Stimulated activated CD4-positive, alpha-beta T cell treated with anti-CD3 and anti-CD28 coated beads, Interleukin-4, amount 100 ng/mL, for 1 hour (primary cell): ENCODE measurements at regions not wholly inside any gene's neighbourhood (a gene's known extent, or its start where the extent isn't known, plus 50 kb on each side); places are given as distances from the start of the nearest gene placed in this dataset.

ENCODE experiments used
- DNase-seq: peaks from one replicate; pipeline ENCODE4 v3.0.0-alpha.2; 2020

- DNase-seq, result no peak
Measured at GRCh38 chr11:128326791-128327190, 260.6 kb downstream of the ETS1 start.

GRCh38 chr11:128324531-128325141 lies 262.7 kb downstream of the ETS1 start:
- DNase-seq, result peak; percentile 63

- no peak for DNase-seq
Measured at GRCh38 chr11:128324051-128324481, 263.3 kb downstream of the ETS1 start.

- DNase-seq, result no peak
Measured at GRCh38 chr11:128323381-128323780, 264.0 kb downstream of the ETS1 start.

- peak; percentile 61 for DNase-seq
Measured at GRCh38 chr11:128318856-128319474, 268.4 kb downstream of the ETS1 start.

- DNase-seq, result no peak
Measured at GRCh38 chr11:128316541-128317227, 270.7 kb downstream of the ETS1 start.

GRCh38 chr11:128315933-128316332 lies 271.4 kb downstream of the ETS1 start:
- no peak for DNase-seq

- no peak for DNase-seq
Measured at GRCh38 chr11:128313931-128314330, 273.4 kb downstream of the ETS1 start.

- no peak for DNase-seq
Measured at GRCh38 chr11:128311742-128312719, 275.3 kb downstream of the ETS1 start.

GRCh38 chr11:128310676-128311445 lies 276.5 kb downstream of the ETS1 start:
- no peak for DNase-seq

- no peak for DNase-seq
Measured at GRCh38 chr11:128310005-128310404, 277.4 kb downstream of the ETS1 start.

- no peak for DNase-seq
Measured at GRCh38 chr11:128308794-128309193, 278.6 kb downstream of the ETS1 start.

GRCh38 chr11:128305588-128305987 lies 281.8 kb downstream of the ETS1 start:
- DNase-seq, result no peak

- DNase-seq, result no peak
Measured at GRCh38 chr11:128304666-128305485, 282.5 kb downstream of the ETS1 start.

GRCh38 chr11:128304116-128304515 lies 283.2 kb downstream of the ETS1 start:
- DNase-seq, result no peak

- DNase-seq, result no peak
Measured at GRCh38 chr11:128303383-128303782, 284.0 kb downstream of the ETS1 start.

- peak; percentile 29 for DNase-seq
Measured at GRCh38 chr11:128302425-128303186, 284.8 kb downstream of the ETS1 start.

GRCh38 chr11:128301756-128302155 lies 285.6 kb downstream of the ETS1 start:
- no peak for DNase-seq

- DNase-seq, result no peak
Measured at GRCh38 chr11:128300785-128301184, 286.6 kb downstream of the ETS1 start.

- no peak for DNase-seq
Measured at GRCh38 chr11:128299132-128299726, 288.1 kb downstream of the ETS1 start.
